PFSK-1 (cell line): ENCODE measurements at regions not wholly inside any gene's neighbourhood (a gene's known extent, or its start where the extent isn't known, plus 50 kb on each side); places are given as distances from the start of the nearest gene placed in this dataset.

Experiments used
- FOXP2 ChIP-seq: optimal IDR thresholded peaks from 2 replicates; pipeline ENCODE3; 2011; ENCODE audit warnings: borderline replicate concordance, control low read depth, inconsistent platforms; ENCODE audit not compliant: insufficient read depth; ENCODE audit errors: extremely low read length, extremely low read depth
- POLR2AphosphoS5 ChIP-seq: IDR thresholded peaks from 2 replicates; pipeline ENCODE4 v1.6.1; 2012; ENCODE audit warnings: low read depth, mild to moderate bottlenecking, control low read depth, low read length, moderate library complexity
- REST ChIP-seq, 2 experiments: IDR thresholded peaks; 2 replicates each; pipeline versions ENCODE4 v1.6.1 to v1.8.0; 2011 to 2012; ENCODE audit warnings: low read depth in 2 of 2, low read length in 2 of 2, control low read depth in 1 of 2, inconsistent platforms in 1 of 2, mild to moderate bottlenecking in 1 of 2, moderate library complexity in 1 of 2; ENCODE audit not compliant: insufficient read depth in 1 of 2
- SIN3A ChIP-seq: IDR thresholded peaks from 2 replicates; pipeline ENCODE4 v1.6.1; 2012; ENCODE audit warnings: mild to moderate bottlenecking, low read length, moderate library complexity, borderline replicate concordance; ENCODE audit not compliant: insufficient read depth
- TAF1 ChIP-seq: IDR thresholded peaks from 2 replicates; pipeline ENCODE4 v1.6.1; 2012; ENCODE audit warnings: low read length, control low read depth, borderline replicate concordance; ENCODE audit not compliant: insufficient read depth

- no peak for TF ChIP-seq TAF1
- no peak for TF ChIP-seq FOXP2
- TF ChIP-seq REST (IDR thresholded peaks at IDR 0.05; ENCODE audit: insufficient read depth in 1 of 2, low read depth in 2 of 2, low read length in 2 of 2), result no peak
- TF ChIP-seq POLR2AphosphoS5, result no peak
- no peak for TF ChIP-seq SIN3A
Measured at GRCh38 chr4:126778348-126778747, 854.4 kb upstream of the INTU start.

- TF ChIP-seq REST (IDR thresholded peaks at IDR 0.05; ENCODE audit: insufficient read depth in 1 of 2, low read depth in 2 of 2, low read length in 2 of 2) (no peak), TAF1 (no peak), FOXP2 (no peak), POLR2AphosphoS5 (no peak), SIN3A (no peak)
Measured at GRCh38 chr4:126779001-126779400, 853.8 kb upstream of the INTU start.

GRCh38 chr4:126779436-126780166 lies 853.2 kb upstream of the INTU start:
- TF ChIP-seq FOXP2 (no peak), REST (IDR thresholded peaks at IDR 0.05; ENCODE audit: insufficient read depth in 1 of 2, low read depth in 2 of 2, low read length in 2 of 2) (no peak)

GRCh38 chr4:126783191-126783590 lies 849.6 kb upstream of the INTU start:
- TF ChIP-seq REST (IDR thresholded peaks at IDR 0.05; ENCODE audit: insufficient read depth in 1 of 2, low read depth in 2 of 2, low read length in 2 of 2) (no peak), FOXP2 (no peak), TAF1 (no peak), SIN3A (no peak), POLR2AphosphoS5 (no peak)
